SK-N-SH (cell line): ENCODE measurements at regions not wholly inside any gene's neighbourhood (a gene's known extent, or its start where the extent isn't known, plus 50 kb on each side); places are given as distances from the start of the nearest gene placed in this dataset.

Experiments used
- CTCF ChIA-PET: fragments of 300-600, 350-600 bp; formaldehyde crosslinking; extraction: SDS; loops from one replicate; lab custom pipeline; 2021; lab: Yijun Ruan, JAX
- POLR2A ChIA-PET: fragments of 350-600 bp; sonication (Branson Sonifier 250); formaldehyde crosslinking; extraction: SDS; loops from one replicate; lab custom pipeline; 2020; ENCODE audit warnings: antibody characterized with exemption, inconsistent platforms; lab: Yijun Ruan, JAX
- DNase-seq: peaks from one replicate; pipeline ENCODE4 v3.0.0; 2012
- H2AFZ ChIP-seq: fragments of 200-600 bp; sonication (generic); 2 replicates; pipeline ENCODE4 v1.8.1; 2016; ENCODE audit warnings: antibody characterized with exemption, mild to moderate bottlenecking, low read depth
- H3F3A ChIP-seq: fragments of 200-600 bp; sonication (generic); replicated peaks from 2 replicates; pipeline ENCODE3; 2016; ENCODE audit warnings: antibody characterized with exemption, mild to moderate bottlenecking; ENCODE audit not compliant: insufficient read depth
- H3K27ac ChIP-seq, 2 experiments: fragments of 200-500 bp in 1 of 2; fragments of 200-600 bp in 1 of 2; sonication (Bioruptor generic) in 1 of 2; sonication (generic), shearing (Covaris generic) in 1 of 2; 2 replicates each; pipeline versions ENCODE4 v1.5.1 to v1.6.1; 2014 to 2016; ENCODE audit warnings: low read depth in 2 of 2, inconsistent platforms in 1 of 2, low read length in 1 of 2, mild to moderate bottlenecking in 1 of 2, mixed read lengths in 1 of 2
- H3K27me3 ChIP-seq: fragments of 200-600 bp; sonication (generic), shearing (Covaris generic); 2 replicates; pipeline ENCODE4 v1.6.1; 2016; ENCODE audit warnings: mixed run types; ENCODE audit not compliant: insufficient read depth
- H3K36me3 ChIP-seq, 2 experiments: fragments of 200-500 bp in 1 of 2; fragments of 200-600 bp in 1 of 2; sonication (Bioruptor generic) in 1 of 2; sonication (generic) in 1 of 2; replicated peaks in 1 of 2; 2 replicates each; pipeline versions ENCODE3 to v1.5.1; 2014 to 2016; ENCODE audit warnings: low read length in 1 of 2, mild to moderate bottlenecking in 1 of 2; ENCODE audit not compliant: insufficient read depth in 2 of 2, control insufficient read depth in 1 of 2
- H3K4me1 ChIP-seq, 2 experiments: fragments of 200-500 bp in 1 of 2; fragments of 200-600 bp in 1 of 2; sonication (Bioruptor generic) in 1 of 2; sonication (generic), shearing (Covaris generic) in 1 of 2; 2 replicates each; pipeline versions ENCODE4 v1.5.1 to v1.6.1; 2014 to 2016; ENCODE audit warnings: low read depth in 1 of 2, low read length in 1 of 2, mixed run types in 1 of 2; ENCODE audit not compliant: insufficient read depth in 2 of 2, control insufficient read depth in 1 of 2
- H3K4me2 ChIP-seq: fragments of 200-600 bp; sonication (generic), shearing (Covaris generic); 2 replicates; pipeline ENCODE4 v1.6.1; 2017; ENCODE audit warnings: mixed run types
- H3K4me3 ChIP-seq, 2 experiments: fragments of 200-500 bp in 1 of 2; fragments of 200-600 bp in 1 of 2; sonication (Bioruptor generic) in 1 of 2; sonication (generic), shearing (Covaris generic) in 1 of 2; 2 replicates each; pipeline versions ENCODE4 v1.5.1 to v1.8.1; 2014 to 2016; ENCODE audit warnings: low read depth in 2 of 2, inconsistent platforms in 1 of 2, low read length in 1 of 2, mild to moderate bottlenecking in 1 of 2, mixed read lengths in 1 of 2, moderate library complexity in 1 of 2
- H3K79me2 ChIP-seq: fragments of 200-600 bp; sonication (generic); 2 replicates; pipeline ENCODE4 v1.8.1; 2017; ENCODE audit warnings: mild to moderate bottlenecking; ENCODE audit not compliant: insufficient read depth
- H3K9ac ChIP-seq: fragments of 200-600 bp; sonication (generic); 2 replicates; pipeline ENCODE4 v1.6.1; 2017; ENCODE audit warnings: mixed run types
- H3K9me2 ChIP-seq: fragments of 200-600 bp; sonication (generic); 2 replicates; pipeline ENCODE4 v1.6.1; 2017; ENCODE audit warnings: mixed run types
- H3K9me3 ChIP-seq: fragments of 200-600 bp; sonication (generic); 2 replicates; pipeline ENCODE4 v1.6.1; 2017; ENCODE audit warnings: mixed run types, mild to moderate bottlenecking, moderate library complexity
- H4K20me1 ChIP-seq: fragments of 200-600 bp; sonication (generic); 2 replicates; pipeline ENCODE4 v1.6.1; 2017; ENCODE audit warnings: mild to moderate bottlenecking, mixed run types; ENCODE audit not compliant: insufficient read depth
- CHD2 ChIP-seq: fragments of 150-350 bp; IDR thresholded peaks from 2 replicates; pipeline ENCODE4 v1.6.1; 2018; ENCODE audit warnings: low read length; ENCODE audit not compliant: partially characterized antibody
- ELF1 ChIP-seq: IDR thresholded peaks from 2 replicates; pipeline ENCODE4 v1.4.0; 2012
- EP300 ChIP-seq, 2 experiments: IDR thresholded peaks; 2 replicates each; pipeline versions ENCODE4 v1.4.0 to v1.6.1; 2012; ENCODE audit warnings: borderline replicate concordance in 1 of 2, low read depth in 1 of 2, low read length in 1 of 2
- EZH2phosphoT487 ChIP-seq: fragments of 200-600 bp; sonication (generic); IDR thresholded peaks from 2 replicates; pipeline ENCODE4 v1.6.1; 2017; ENCODE audit warnings: low read depth, mixed run types, mild to moderate bottlenecking, antibody characterized with exemption, moderate library complexity, borderline replicate concordance
- FOXJ3 ChIP-seq: sonication (generic); formaldehyde crosslinking; IDR thresholded peaks from 2 replicates; pipeline ENCODE4 v1.5.1; 2020; ENCODE audit warnings: mild to moderate bottlenecking, missing genetic modification reagents
- GABPA ChIP-seq: IDR thresholded peaks from 2 replicates; pipeline ENCODE4 v1.4.0; 2012; ENCODE audit warnings: low read depth, mild to moderate bottlenecking
- JUND ChIP-seq: IDR thresholded peaks from 2 replicates; pipeline ENCODE4 v1.4.0; 2012
- MEF2A ChIP-seq: IDR thresholded peaks from 2 replicates; pipeline ENCODE4 v1.4.0; 2012; ENCODE audit warnings: low read depth, borderline replicate concordance
- NRF1 ChIP-seq: IDR thresholded peaks from 2 replicates; pipeline ENCODE4 v1.6.1; 2012; ENCODE audit warnings: low read depth, mild to moderate bottlenecking, low read length
- PBX3 ChIP-seq: IDR thresholded peaks from 2 replicates; pipeline ENCODE4; 2012
- POLR2AphosphoS5 ChIP-seq: IDR thresholded peaks from 2 replicates; pipeline ENCODE4 v1.6.1; 2012; ENCODE audit warnings: low read depth, low read length
- REST ChIP-seq: IDR thresholded peaks from 2 replicates; pipeline ENCODE4 v1.6.1; 2012; ENCODE audit warnings: mild to moderate bottlenecking, low read depth, low read length, moderate library complexity
- RFX5 ChIP-seq: IDR thresholded peaks from 2 replicates; pipeline ENCODE4 v1.6.1; 2012; ENCODE audit warnings: mild to moderate bottlenecking, improper control_type of control experiment, low read length
- RXRA ChIP-seq: IDR thresholded peaks from 2 replicates; pipeline ENCODE4 v1.4.0; 2012; ENCODE audit warnings: low read depth, mild to moderate bottlenecking, borderline replicate concordance
- TCF12 ChIP-seq: IDR thresholded peaks from 2 replicates; pipeline ENCODE4 v1.4.0; 2012
- TEAD4 ChIP-seq: IDR thresholded peaks from 2 replicates; pipeline ENCODE4 v1.4.0; 2012; ENCODE audit warnings: mild to moderate bottlenecking, borderline replicate concordance; ENCODE audit not compliant: insufficient read depth
- WGBS: methylation state at CpG from one replicate; pipeline ENCODE4 v1.1.6; 2017; ENCODE audit warnings: low lambda C conversion rate; 5-methylcytosine and 5-hydroxymethylcytosine counted together
- TF ChIP-seq, protein P1 (sequence below): IDR thresholded peaks from 2 replicates; pipeline ENCODE4 v1.4.0; 2012; ENCODE audit warnings: low read depth, borderline replicate concordance
- TF ChIP-seq, protein P2 (sequence below): IDR thresholded peaks from 2 replicates; pipeline ENCODE4 v1.4.0; 2012; ENCODE audit warnings: low read depth
- TF ChIP-seq, protein P3 (sequence below): fragments of 150-350 bp; IDR thresholded peaks from 2 replicates; pipeline ENCODE4 v1.6.1; 2017; ENCODE audit warnings: antibody characterized with exemption, low read length, low read depth, borderline replicate concordance
- TF ChIP-seq, protein P4 (sequence below): IDR thresholded peaks from 2 replicates; pipeline ENCODE4 v1.4.0; 2012; ENCODE audit warnings: low read depth, borderline replicate concordance

- ChIA-PET CTCF (no interaction called here), POLR2A (no interaction called here)
- no peak overlapping the region for H2AFZ ChIP-seq
- no peak overlapping the region for H3K27ac ChIP-seq
- no peak overlapping the region for H3K4me2 ChIP-seq
- H3F3A ChIP-seq: no peaks in the 10 kb centered on the region
- H3K9me3 ChIP-seq: no peaks in the 10 kb centered on the region
- H4K20me1 ChIP-seq: no peaks in the 10 kb centered on the region
- 5% methylated on average over 2 of the region's 2 CpGs for WGBS
- H3K36me3 ChIP-seq: no peaks in the 10 kb centered on the region
- H3K9me2 ChIP-seq: no peaks in the 10 kb centered on the region
- TF ChIP-seq NRF1 (no peak), REST (no peak), FOXJ3 (CRISPR knock-in tag) (no peak), MEF2A (no peak), JUND (no peak), ELF1 (no peak), TEAD4 (no peak), TCF12 (no peak), POLR2AphosphoS5 (no peak), RFX5 (no peak), RXRA (no peak), PBX3 (no peak), GABPA (no peak), EP300 (IDR thresholded peaks at IDR 0.05; ENCODE audit: borderline replicate concordance in 1 of 2, low read depth in 1 of 2, low read length in 1 of 2) (no peak), CHD2 (no peak), EZH2phosphoT487 (no peak)
- TF ChIP-seq, protein P1, sequence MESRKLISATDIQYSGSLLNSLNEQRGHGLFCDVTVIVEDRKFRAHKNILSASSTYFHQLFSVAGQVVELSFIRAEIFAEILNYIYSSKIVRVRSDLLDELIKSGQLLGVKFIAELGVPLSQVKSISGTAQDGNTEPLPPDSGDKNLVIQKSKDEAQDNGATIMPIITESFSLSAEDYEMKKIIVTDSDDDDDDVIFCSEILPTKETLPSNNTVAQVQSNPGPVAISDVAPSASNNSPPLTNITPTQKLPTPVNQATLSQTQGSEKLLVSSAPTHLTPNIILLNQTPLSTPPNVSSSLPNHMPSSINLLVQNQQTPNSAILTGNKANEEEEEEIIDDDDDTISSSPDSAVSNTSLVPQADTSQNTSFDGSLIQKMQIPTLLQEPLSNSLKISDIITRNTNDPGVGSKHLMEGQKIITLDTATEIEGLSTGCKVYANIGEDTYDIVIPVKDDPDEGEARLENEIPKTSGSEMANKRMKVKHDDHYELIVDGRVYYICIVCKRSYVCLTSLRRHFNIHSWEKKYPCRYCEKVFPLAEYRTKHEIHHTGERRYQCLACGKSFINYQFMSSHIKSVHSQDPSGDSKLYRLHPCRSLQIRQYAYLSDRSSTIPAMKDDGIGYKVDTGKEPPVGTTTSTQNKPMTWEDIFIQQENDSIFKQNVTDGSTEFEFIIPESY: no peak
- TF ChIP-seq, protein P2, sequence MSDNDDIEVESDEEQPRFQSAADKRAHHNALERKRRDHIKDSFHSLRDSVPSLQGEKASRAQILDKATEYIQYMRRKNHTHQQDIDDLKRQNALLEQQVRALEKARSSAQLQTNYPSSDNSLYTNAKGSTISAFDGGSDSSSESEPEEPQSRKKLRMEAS: no peak
- TF ChIP-seq, protein P3, sequence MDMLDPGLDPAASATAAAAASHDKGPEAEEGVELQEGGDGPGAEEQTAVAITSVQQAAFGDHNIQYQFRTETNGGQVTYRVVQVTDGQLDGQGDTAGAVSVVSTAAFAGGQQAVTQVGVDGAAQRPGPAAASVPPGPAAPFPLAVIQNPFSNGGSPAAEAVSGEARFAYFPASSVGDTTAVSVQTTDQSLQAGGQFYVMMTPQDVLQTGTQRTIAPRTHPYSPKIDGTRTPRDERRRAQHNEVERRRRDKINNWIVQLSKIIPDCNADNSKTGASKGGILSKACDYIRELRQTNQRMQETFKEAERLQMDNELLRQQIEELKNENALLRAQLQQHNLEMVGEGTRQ: no peak
- TF ChIP-seq, protein P4, sequence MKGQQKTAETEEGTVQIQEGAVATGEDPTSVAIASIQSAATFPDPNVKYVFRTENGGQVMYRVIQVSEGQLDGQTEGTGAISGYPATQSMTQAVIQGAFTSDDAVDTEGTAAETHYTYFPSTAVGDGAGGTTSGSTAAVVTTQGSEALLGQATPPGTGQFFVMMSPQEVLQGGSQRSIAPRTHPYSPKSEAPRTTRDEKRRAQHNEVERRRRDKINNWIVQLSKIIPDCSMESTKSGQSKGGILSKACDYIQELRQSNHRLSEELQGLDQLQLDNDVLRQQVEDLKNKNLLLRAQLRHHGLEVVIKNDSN: no peak
- no peak overlapping the region for H3K9ac ChIP-seq
- no peaks in the 10 kb centered on the region for H3K4me1 ChIP-seq
- no peaks in the 10 kb centered on the region; the same call in 1 of the 2 replicates for H3K27me3 ChIP-seq
- H3K79me2 ChIP-seq: no peaks in the 10 kb centered on the region
- H3K4me3 ChIP-seq: no peak overlapping the region
- DNase-seq: no peak
These were observed 217.1 kb upstream of the MAP3K7 start for GRCh38 chr6:90803956-90804355.
